Ishikawa (cell line): ENCODE measurements at regions not wholly inside any gene's neighbourhood (a gene's known extent, or its start where the extent isn't known, plus 50 kb on each side); places are given as distances from the start of the nearest gene placed in this dataset.

Experiments
- CEBPB ChIP-seq: IDR thresholded peaks from 2 replicates; pipeline ENCODE4 v1.6.1; 2012
- CREB1 ChIP-seq: IDR thresholded peaks from 2 replicates; pipeline ENCODE4 v1.6.1; 2012; ENCODE audit warnings: low read depth
- EGR1 ChIP-seq: IDR thresholded peaks from 2 replicates; pipeline ENCODE4 v1.6.1; 2012
- EP300 ChIP-seq: IDR thresholded peaks from 2 replicates; pipeline ENCODE4 v1.6.1; 2012; ENCODE audit warnings: borderline replicate concordance
- FOXM1 ChIP-seq: IDR thresholded peaks from 2 replicates; pipeline ENCODE4 v1.6.1; 2012; ENCODE audit warnings: low read depth, borderline replicate concordance
- NFIC ChIP-seq: IDR thresholded peaks from 2 replicates; pipeline ENCODE4 v1.6.1; 2012
- RAD21 ChIP-seq: IDR thresholded peaks from 2 replicates; pipeline ENCODE4 v1.6.1; 2012; ENCODE audit warnings: low read depth
- TAF1 ChIP-seq: IDR thresholded peaks from 2 replicates; pipeline ENCODE4 v1.6.1; 2012; ENCODE audit warnings: low read depth, mild to moderate bottlenecking
- TCF12 ChIP-seq: IDR thresholded peaks from 2 replicates; pipeline ENCODE4 v1.6.1; 2012; ENCODE audit warnings: low read depth
- TEAD4 ChIP-seq: IDR thresholded peaks from 2 replicates; pipeline ENCODE4 v1.6.1; 2012
- YY1 ChIP-seq: IDR thresholded peaks from 2 replicates; pipeline ENCODE4 v1.6.1; 2012; ENCODE audit warnings: low read depth
- ZBTB7A ChIP-seq: IDR thresholded peaks from 2 replicates; pipeline ENCODE4 v1.6.1; 2012; ENCODE audit warnings: low read depth
- TF ChIP-seq, protein P1 (sequence below): IDR thresholded peaks from 2 replicates; pipeline ENCODE4 v1.6.1; 2012
- TF ChIP-seq, protein P2 (sequence below): IDR thresholded peaks from 2 replicates; pipeline ENCODE4 v1.6.1; 2012
- TF ChIP-seq, protein P3 (sequence below): IDR thresholded peaks from 2 replicates; pipeline ENCODE4 v1.6.1; 2012; ENCODE audit warnings: low read depth, mild to moderate bottlenecking

DNA sequence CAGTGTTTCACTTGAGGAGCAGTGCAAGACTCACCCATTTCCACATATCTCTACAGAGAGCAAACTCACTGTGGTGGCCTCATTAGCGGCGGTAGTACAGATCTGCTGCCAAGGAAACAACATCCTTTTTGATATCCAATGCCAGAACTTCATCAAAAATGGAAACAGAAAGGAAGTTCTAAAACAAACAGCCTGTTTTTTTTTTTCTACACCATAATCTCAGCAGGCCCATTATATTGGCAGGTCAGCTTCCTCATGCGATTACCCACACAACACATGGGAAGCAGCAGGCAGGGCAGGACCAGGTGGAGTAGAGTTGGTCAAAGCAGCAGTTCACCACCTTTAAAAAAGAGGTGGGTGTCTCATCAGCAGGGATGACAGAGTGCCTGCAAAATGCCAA lies 678.9 kb upstream of the CELF4 start:
- TF ChIP-seq ZBTB7A: no peak
- no peak for TF ChIP-seq TEAD4
- TF ChIP-seq, protein P1, sequence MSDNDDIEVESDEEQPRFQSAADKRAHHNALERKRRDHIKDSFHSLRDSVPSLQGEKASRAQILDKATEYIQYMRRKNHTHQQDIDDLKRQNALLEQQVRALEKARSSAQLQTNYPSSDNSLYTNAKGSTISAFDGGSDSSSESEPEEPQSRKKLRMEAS: no peak
- no peak for TF ChIP-seq EGR1
- no peak for TF ChIP-seq NFIC
- TF ChIP-seq TAF1: no peak

DNA sequence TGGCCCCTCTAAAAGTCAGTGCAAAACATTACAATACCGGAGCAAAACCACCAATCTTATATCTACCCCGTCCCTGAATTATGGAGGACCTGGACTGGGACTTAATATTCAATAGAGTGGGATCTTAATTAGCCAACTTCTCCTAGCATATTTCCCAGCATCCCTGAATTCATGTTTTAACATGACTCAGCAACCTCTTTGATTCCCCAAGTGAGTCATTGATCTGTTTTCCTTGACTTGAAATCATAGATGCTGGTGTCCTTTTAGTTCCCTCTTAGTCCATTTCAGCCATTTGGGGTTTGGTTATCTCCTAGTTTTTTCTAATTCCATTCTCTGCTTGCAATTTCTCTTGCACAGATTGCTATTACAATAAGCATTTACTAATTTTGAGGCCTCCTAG lies 677.7 kb upstream of the CELF4 start:
- TF ChIP-seq, protein P2, sequence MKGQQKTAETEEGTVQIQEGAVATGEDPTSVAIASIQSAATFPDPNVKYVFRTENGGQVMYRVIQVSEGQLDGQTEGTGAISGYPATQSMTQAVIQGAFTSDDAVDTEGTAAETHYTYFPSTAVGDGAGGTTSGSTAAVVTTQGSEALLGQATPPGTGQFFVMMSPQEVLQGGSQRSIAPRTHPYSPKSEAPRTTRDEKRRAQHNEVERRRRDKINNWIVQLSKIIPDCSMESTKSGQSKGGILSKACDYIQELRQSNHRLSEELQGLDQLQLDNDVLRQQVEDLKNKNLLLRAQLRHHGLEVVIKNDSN: no peak
- no peak for TF ChIP-seq CEBPB
- TF ChIP-seq FOXM1: no peak

DNA sequence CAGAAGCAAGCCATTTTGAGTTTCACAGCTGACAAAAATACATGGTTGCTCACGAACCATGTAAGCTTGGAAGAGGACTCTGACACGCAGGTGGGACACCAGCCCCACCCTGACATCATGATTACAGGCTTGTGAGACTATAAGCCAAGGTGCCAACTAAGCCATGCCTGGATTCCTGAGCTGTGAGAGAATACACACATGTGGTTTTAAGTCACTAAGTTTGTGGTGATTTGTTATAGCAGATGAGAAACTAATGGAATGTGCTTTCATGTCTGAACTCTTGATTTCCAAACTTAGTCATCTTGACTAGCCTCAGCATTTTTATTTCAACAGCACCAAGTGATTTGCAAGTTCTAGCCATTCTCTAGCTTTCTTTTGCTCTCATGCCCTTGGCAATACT lies 676.1 kb upstream of the CELF4 start:
- TF ChIP-seq CREB1 (no peak), NFIC (no peak), CEBPB (no peak), ZBTB7A (no peak), YY1 (no peak), TEAD4 (no peak), EGR1 (no peak), EP300 (no peak), FOXM1 (no peak), TCF12 (no peak), TAF1 (no peak), RAD21 (no peak)
- TF ChIP-seq, protein P2: no peak
- TF ChIP-seq, protein P3, sequence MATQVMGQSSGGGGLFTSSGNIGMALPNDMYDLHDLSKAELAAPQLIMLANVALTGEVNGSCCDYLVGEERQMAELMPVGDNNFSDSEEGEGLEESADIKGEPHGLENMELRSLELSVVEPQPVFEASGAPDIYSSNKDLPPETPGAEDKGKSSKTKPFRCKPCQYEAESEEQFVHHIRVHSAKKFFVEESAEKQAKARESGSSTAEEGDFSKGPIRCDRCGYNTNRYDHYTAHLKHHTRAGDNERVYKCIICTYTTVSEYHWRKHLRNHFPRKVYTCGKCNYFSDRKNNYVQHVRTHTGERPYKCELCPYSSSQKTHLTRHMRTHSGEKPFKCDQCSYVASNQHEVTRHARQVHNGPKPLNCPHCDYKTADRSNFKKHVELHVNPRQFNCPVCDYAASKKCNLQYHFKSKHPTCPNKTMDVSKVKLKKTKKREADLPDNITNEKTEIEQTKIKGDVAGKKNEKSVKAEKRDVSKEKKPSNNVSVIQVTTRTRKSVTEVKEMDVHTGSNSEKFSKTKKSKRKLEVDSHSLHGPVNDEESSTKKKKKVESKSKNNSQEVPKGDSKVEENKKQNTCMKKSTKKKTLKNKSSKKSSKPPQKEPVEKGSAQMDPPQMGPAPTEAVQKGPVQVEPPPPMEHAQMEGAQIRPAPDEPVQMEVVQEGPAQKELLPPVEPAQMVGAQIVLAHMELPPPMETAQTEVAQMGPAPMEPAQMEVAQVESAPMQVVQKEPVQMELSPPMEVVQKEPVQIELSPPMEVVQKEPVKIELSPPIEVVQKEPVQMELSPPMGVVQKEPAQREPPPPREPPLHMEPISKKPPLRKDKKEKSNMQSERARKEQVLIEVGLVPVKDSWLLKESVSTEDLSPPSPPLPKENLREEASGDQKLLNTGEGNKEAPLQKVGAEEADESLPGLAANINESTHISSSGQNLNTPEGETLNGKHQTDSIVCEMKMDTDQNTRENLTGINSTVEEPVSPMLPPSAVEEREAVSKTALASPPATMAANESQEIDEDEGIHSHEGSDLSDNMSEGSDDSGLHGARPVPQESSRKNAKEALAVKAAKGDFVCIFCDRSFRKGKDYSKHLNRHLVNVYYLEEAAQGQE: no peak
- TF ChIP-seq, protein P1: no peak

DNA sequence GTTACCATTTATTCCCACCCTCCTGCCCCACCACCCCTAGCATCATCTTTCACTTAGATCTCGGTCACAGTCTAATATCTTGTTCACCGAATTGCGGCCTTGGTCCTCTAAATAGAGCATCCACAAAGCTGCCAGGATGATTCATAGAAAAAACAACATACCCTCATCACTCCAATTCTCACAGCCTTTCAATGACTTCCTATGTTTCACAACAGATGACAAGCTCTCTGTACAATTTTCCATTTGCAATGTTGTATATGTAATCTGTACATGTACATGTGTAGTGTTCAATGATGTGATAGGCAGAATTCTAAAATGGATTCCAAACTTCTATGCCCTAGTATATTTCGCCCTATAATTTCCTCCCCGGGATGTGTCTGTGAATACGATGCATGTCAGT lies 675.6 kb upstream of the CELF4 start:
- TF ChIP-seq CREB1: no peak
- TF ChIP-seq CEBPB: no peak
- no peak for TF ChIP-seq TCF12
- TF ChIP-seq, protein P2: no peak
- TF ChIP-seq, protein P1: no peak
- no peak for TF ChIP-seq EP300

DNA sequence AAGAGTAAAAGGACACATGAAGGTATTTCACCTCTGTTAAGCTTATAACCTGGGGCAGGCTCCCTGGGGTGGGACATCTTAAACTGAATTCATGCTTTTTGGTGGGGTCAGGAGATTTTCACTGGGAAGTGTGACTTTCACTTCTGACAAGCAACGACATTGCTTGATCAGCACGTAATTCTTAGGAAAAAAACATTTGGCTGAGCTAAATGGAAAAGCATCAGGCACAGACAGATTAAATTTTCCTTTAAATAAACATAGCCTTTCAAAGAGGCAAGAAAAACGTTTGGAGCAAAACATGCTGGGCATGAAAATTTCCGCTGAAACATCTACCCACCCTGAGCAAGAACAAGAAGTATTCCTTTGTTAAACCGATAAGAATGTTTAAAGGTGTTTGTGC lies 674.0 kb upstream of the CELF4 start:
- TF ChIP-seq TCF12: no peak
- no peak for TF ChIP-seq TEAD4
- TF ChIP-seq FOXM1: no peak
- TF ChIP-seq, protein P3: no peak
- TF ChIP-seq ZBTB7A: no peak
- TF ChIP-seq, protein P2: no peak
- no peak for TF ChIP-seq YY1
- TF ChIP-seq TAF1: no peak
- no peak for TF ChIP-seq CEBPB
- TF ChIP-seq, protein P1: no peak
- TF ChIP-seq CREB1: no peak
- no peak for TF ChIP-seq EP300
- TF ChIP-seq EGR1: no peak
- TF ChIP-seq RAD21: no peak
- TF ChIP-seq NFIC: no peak
